CD4-positive, alpha-beta T cell (primary cell): ENCODE measurements at regions not wholly inside any gene's neighbourhood (a gene's known extent, or its start where the extent isn't known, plus 50 kb on each side); places are given as distances from the start of the nearest gene placed in this dataset.

Experiments used
- ATAC-seq: fragments of 200-7000 bp; cut with Tn5 transposase; one replicate; pipeline ENCODE4 v1.10.0; 2022; ENCODE audit warnings: mild to moderate bottlenecking; ENCODE audit not compliant: poor library complexity
- CTCF ChIA-PET: fragments of 350-600 bp; sonication (Branson Sonifier 250); formaldehyde crosslinking; loops from one replicate; lab custom pipeline; 2021; ENCODE audit warnings: antibody characterized with exemption, inconsistent platforms; lab: Charles Lee
- POLR2A ChIA-PET: fragments of 350-600 bp; sonication (Branson Sonifier 250); formaldehyde crosslinking; loops from one replicate; lab custom pipeline; 2021; ENCODE audit warnings: antibody characterized with exemption, inconsistent platforms; lab: Charles Lee
- DNase-seq, 14 experiments: peaks; one replicate each; pipeline ENCODE4 v3.0.0-alpha.2; 2013 to 2020; ENCODE audit warnings: mixed read lengths in 2 of 14
- H3K27ac ChIP-seq, 2 donors: one replicate each; pipeline versions ENCODE4 v1.5.1 to v1.7.0; 2013; ENCODE audit warnings: low read length in 2 of 2, low read depth in 1 of 2, mild to moderate bottlenecking in 1 of 2
- H3K27me3 ChIP-seq, 2 experiments: 1 replicate in 1 of 2; 2 replicates in 1 of 2; pipeline versions ENCODE4 v1.6.1 to v1.7.0; 2013; ENCODE audit warnings: low read length in 2 of 2, control low read depth in 1 of 2, mild to moderate bottlenecking in 1 of 2, moderate library complexity in 1 of 2; ENCODE audit not compliant: insufficient read depth in 2 of 2, control insufficient read depth in 1 of 2
- H3K36me3 ChIP-seq: one replicate; pipeline ENCODE4 v1.6.1; 2013; ENCODE audit warnings: low read length, control low read depth; ENCODE audit not compliant: insufficient read depth
- H3K4me1 ChIP-seq: one replicate; pipeline ENCODE4 v1.6.1; 2013; ENCODE audit warnings: low read length, control low read depth; ENCODE audit not compliant: insufficient read depth
- H3K4me3 ChIP-seq: one replicate; pipeline ENCODE4 v1.5.1; 2013; ENCODE audit warnings: mild to moderate bottlenecking, low read length, moderate library complexity
- H3K9me3 ChIP-seq, 2 experiments: 1 replicate in 1 of 2; 2 replicates in 1 of 2; pipeline versions ENCODE4 v1.6.1 to v1.7.0; 2013; ENCODE audit warnings: low read length in 2 of 2, mild to moderate bottlenecking in 2 of 2, control low read depth in 1 of 2, moderate library complexity in 1 of 2; ENCODE audit not compliant: control insufficient read depth in 1 of 2, insufficient read depth in 1 of 2
- H3K27ac Mint-ChIP-seq: one replicate; pipeline ENCODE4 v1.8.0; 2020; ENCODE audit warnings: mixed read lengths
- H3K27me3 Mint-ChIP-seq: one replicate; pipeline ENCODE4 v1.8.0; 2021; ENCODE audit warnings: mixed read lengths
- H3K36me3 Mint-ChIP-seq: one replicate; pipeline ENCODE4 v1.8.0; 2021; ENCODE audit warnings: low read depth, mixed read lengths
- H3K4me1 Mint-ChIP-seq: one replicate; pipeline ENCODE4 v1.8.0; 2021; ENCODE audit warnings: low read depth, mixed read lengths
- H3K4me3 Mint-ChIP-seq: one replicate; pipeline ENCODE4 v1.8.0; 2020; ENCODE audit warnings: mild to moderate bottlenecking, mixed read lengths
- H3K9me3 Mint-ChIP-seq: one replicate; pipeline ENCODE4 v1.8.0; 2020; ENCODE audit warnings: mixed read lengths
- CTCF ChIP-seq: fragments of 200-600 bp; IDR thresholded peaks from one replicate; pipeline ENCODE4 v1.8.0; 2022; ENCODE audit warnings: antibody characterized with exemption, mild to moderate bottlenecking
- intact Hi-C, 2 experiments: fragments of 100-400 bp; cut with DNase I in 1 of 2; cut with micrococcal nuclease in 1 of 2; formaldehyde crosslinking; loops; one replicate each; pipeline versions ENCODE4 v1.15.1 to v1.9.0; 2023 to 2025; cut with DNase I, micrococcal nuclease

- no peak for TF ChIP-seq CTCF
These were observed 338.2 kb downstream of the NFIB start for GRCh38 chr9:13975611-13976290.

GRCh38 chr9:13974891-13975290 lies 339.1 kb downstream of the NFIB start:
- DNase-seq: no peak
- no peaks in the 10 kb centered on the region for H3K36me3 ChIP-seq
- no peaks in the 10 kb centered on the region for H3K27me3 Mint-ChIP-seq
- no peaks in the 10 kb centered on the region for H3K27me3 ChIP-seq
- H3K9me3 Mint-ChIP-seq: peaks cover 3% of the 10 kb centered on the region
- H3K27ac ChIP-seq: no peak overlapping the region
- H3K9me3 ChIP-seq: no peaks in the 10 kb centered on the region
- TF ChIP-seq CTCF: no peak
- CTCF ChIA-PET: no interaction called here
- intact Hi-C loops: no loop called here
- no peak overlapping the region for H3K27ac Mint-ChIP-seq
- H3K4me1 Mint-ChIP-seq: no peaks in the 10 kb centered on the region
- H3K4me3 ChIP-seq: no peak overlapping the region
- no peak for ATAC-seq
- POLR2A ChIA-PET: no interaction called here
- no peak overlapping the region for H3K4me3 Mint-ChIP-seq
- H3K4me1 ChIP-seq: no peaks in the 10 kb centered on the region
- H3K36me3 Mint-ChIP-seq: no peaks in the 10 kb centered on the region

More at GRCh38 chr9:13975611-13976290, 338.2 kb downstream of the NFIB start:
- no peaks in the 10 kb centered on the region for H3K4me1 ChIP-seq
- no peaks in the 10 kb centered on the region for H3K27me3 ChIP-seq
- Mint-ChIP-seq H3K4me3 (no peak overlapping the region), H3K27ac (no peak overlapping the region), H3K9me3 (no peaks in the 10 kb centered on the region), H3K36me3 (no peaks in the 10 kb centered on the region), H3K4me1 (no peaks in the 10 kb centered on the region), H3K27me3 (no peaks in the 10 kb centered on the region)
- ChIA-PET POLR2A (no interaction called here), CTCF (no interaction called here)
- H3K9me3 ChIP-seq: no peaks in the 10 kb centered on the region
- no peak overlapping the region for H3K4me3 ChIP-seq
- DNase-seq (no peak), ATAC-seq (no peak)
- intact Hi-C loops: no loop called here
- no peak overlapping the region for H3K27ac ChIP-seq
- H3K36me3 ChIP-seq: no peaks in the 10 kb centered on the region

- POLR2A ChIA-PET: no interaction called here
- no peak for ATAC-seq
These were observed 341.8 kb downstream of the NFIB start for GRCh38 chr9:13971966-13972655.

More at GRCh38 chr9:13971966-13972655, 341.8 kb downstream of the NFIB start:
- no peaks in the 10 kb centered on the region for H3K4me1 Mint-ChIP-seq
- no peak overlapping the region for H3K27ac ChIP-seq
- no peaks in the 10 kb centered on the region for H3K36me3 Mint-ChIP-seq
- no peak for TF ChIP-seq CTCF
- H3K36me3 ChIP-seq: no peaks in the 10 kb centered on the region
- H3K27ac Mint-ChIP-seq: no peak overlapping the region
- H3K9me3 Mint-ChIP-seq: peaks cover 3% of the 10 kb centered on the region
- intact Hi-C loops: no loop called here
- CTCF ChIA-PET: no interaction called here
- DNase-seq: no peak
- no peak overlapping the region for H3K4me3 Mint-ChIP-seq
- no peaks in the 10 kb centered on the region for H3K4me1 ChIP-seq
- H3K27me3 Mint-ChIP-seq: no peaks in the 10 kb centered on the region
- H3K9me3 ChIP-seq: no peaks in the 10 kb centered on the region
- no peaks in the 10 kb centered on the region for H3K27me3 ChIP-seq
- H3K4me3 ChIP-seq: no peak overlapping the region
